Right cardiac atrium (tissue), 5 donors: ENCODE measurements at regions not wholly inside any gene's neighbourhood (a gene's known extent, or its start where the extent isn't known, plus 50 kb on each side); places are given as distances from the start of the nearest gene placed in this dataset.
"Not testable (repeated sequence)": the region's sequence is repeated elsewhere in the genome, so short reads cannot be mapped to it uniquely, and the experiment has no call there.

Source experiments
- ATAC-seq, 2 donors: fragments of 200-7000 bp; cut with Tn5 transposase; one replicate each; pipeline versions ENCODE4 v1.8.0 to v1.9.1; 2020; ENCODE audit warnings: moderate library complexity in 2 of 2, mild to moderate bottlenecking in 1 of 2
- DNase-seq, 3 donors: peaks; one replicate each; pipeline ENCODE4 v3.0.0-alpha.2; 2020
- H3K27ac ChIP-seq: one replicate; pipeline ENCODE4 v1.5.1; 2013; ENCODE audit warnings: mild to moderate bottlenecking, low read length, control low read depth, moderate library complexity
- H3K27me3 ChIP-seq: one replicate; pipeline ENCODE4 v1.6.1; 2013; ENCODE audit not compliant: control insufficient read depth, insufficient read depth
- H3K4me1 ChIP-seq: one replicate; pipeline ENCODE4 v1.6.1; 2013; ENCODE audit warnings: low read length; ENCODE audit not compliant: control insufficient read depth, insufficient read depth
- H3K4me3 ChIP-seq: one replicate; pipeline ENCODE4 v1.5.1; 2013; ENCODE audit warnings: low read length, control low read depth
- H3K9me3 ChIP-seq: one replicate; pipeline ENCODE4 v1.6.1; 2013; ENCODE audit warnings: low read length; ENCODE audit not compliant: control insufficient read depth
- WGBS: extraction: QIAGEN DNeasy Blood & Tissue Kit; methylation state at CpG from one replicate; pipeline ENCODE4 v1.1.7; 2013; 5-methylcytosine and 5-hydroxymethylcytosine counted together
- intact Hi-C, 4 donors: fragments of 100-400 bp; cut with DNase I; formaldehyde crosslinking; loops; one replicate each; pipeline versions ENCODE4 v1.11.0 to v1.14.0; 2022 to 2023
- donor health status: healthy with polysubstance abuse.
- donor health status: DM: no; HTN: yes; CAD: no.
- donor health status: DM: no; HTN: no; CAD: no.
- donor health status: DM: no; HTN: yes; CAD: no; lungs with severe emphysema.
- donor health status: DM: yes; HTN: yes; CAD: no.

DNA sequence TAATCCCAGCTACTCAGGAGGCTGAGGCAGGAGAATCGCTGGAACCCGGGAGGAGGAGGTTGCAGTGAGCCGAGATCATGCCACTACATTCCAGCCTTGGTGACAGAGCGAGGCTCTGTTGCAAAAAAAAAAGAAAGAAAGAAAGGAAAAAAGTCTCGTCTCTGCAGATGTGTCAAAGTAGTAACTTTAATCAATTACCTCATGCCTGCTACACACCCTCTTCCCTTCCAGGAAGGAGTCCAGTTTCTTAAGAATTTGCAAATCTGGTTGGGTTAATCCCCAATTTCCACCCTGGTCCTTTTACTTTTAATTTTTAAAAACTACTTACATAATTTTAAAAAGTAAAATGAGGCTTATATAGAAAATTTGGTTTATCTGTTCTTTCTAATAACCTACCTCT, 234.5 kb upstream of the KITLG start:
- intact Hi-C loops, result no loop called here
- no peaks in the 10 kb centered on the region for H3K9me3 ChIP-seq
- ATAC-seq (no peak), DNase-seq (no peak)
- 68% methylated on average over 5 of the region's 5 CpGs for WGBS
- H3K4me3 ChIP-seq, result no peak overlapping the region
- no peaks in the 10 kb centered on the region for H3K27me3 ChIP-seq
- H3K27ac ChIP-seq, result no peak overlapping the region
- no peaks in the 10 kb centered on the region for H3K4me1 ChIP-seq

DNA sequence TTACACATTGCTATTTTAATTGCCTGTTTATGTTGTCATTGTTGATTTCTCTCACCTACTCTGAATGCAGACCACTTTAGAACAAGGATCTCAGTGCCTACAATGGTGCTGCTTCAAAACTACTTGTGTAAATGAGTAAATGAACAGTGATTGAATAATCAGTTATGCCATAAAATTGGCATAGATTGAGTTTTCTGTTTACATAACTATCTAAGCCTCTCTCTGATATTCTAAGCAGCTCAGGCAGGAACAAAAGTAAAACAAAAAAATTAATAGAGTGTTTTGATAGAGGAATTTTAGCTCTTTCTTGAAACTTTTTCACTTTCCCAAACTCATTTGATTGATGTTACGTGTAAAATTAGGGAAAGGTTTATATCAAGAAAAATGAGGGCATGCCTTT, 232.3 kb upstream of the KITLG start:
- Histone ChIP-seq H3K27me3 (no peaks in the 10 kb centered on the region), H3K9me3 (no peaks in the 10 kb centered on the region), H3K4me3 (no peak overlapping the region), H3K4me1 (no peaks in the 10 kb centered on the region), H3K27ac (no peak overlapping the region)
- WGBS, result 95% methylated on average over 1 of the region's 1 CpG
- no peak for ATAC-seq
- no peak for DNase-seq
- intact Hi-C loops, result no loop called here

- Histone ChIP-seq H3K9me3 (no peaks in the 10 kb centered on the region), H3K27me3 (no peaks in the 10 kb centered on the region), H3K4me3 (no peak overlapping the region), H3K27ac (no peak overlapping the region), H3K4me1 (no peaks in the 10 kb centered on the region)
- WGBS, result 100% methylated on average over 1 of the region's 1 CpG
- ATAC-seq (no peak), DNase-seq (no peak)
- intact Hi-C loops, result no loop called here
Measured at GRCh38 chr12:88810806-88811205, 230.5 kb upstream of the KITLG start.

DNA sequence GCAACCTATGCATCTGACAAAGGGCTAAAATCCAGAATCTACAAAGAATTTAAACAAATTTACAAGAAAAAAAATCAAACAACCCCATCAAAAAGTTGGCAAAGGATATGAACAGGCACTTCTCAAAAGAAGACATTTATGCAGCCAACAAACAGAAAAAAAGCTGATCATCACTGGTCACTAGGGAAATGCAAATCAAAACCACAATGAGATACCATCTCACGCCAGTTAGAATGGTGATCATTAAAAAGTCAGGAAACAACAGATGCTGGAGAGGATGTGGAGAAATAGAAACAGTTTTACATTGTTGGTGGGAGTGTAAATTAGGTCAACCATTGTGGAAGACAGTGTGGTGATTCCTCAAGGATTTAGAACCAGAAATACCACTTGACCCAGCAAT, 229.6 kb upstream of the KITLG start:
- DNase-seq, intact Hi-C loops, H3K9me3 ChIP-seq, H3K4me1 ChIP-seq, ATAC-seq, H3K27me3 ChIP-seq, H3K4me3 ChIP-seq, H3K27ac ChIP-seq: not testable (repeated sequence)
- 59% methylated on average over 1 of the region's 1 CpG for WGBS

- no peak overlapping the region for H3K4me3 ChIP-seq
- 41% methylated on average over 1 of the region's 1 CpG for WGBS
- no peak overlapping the region for H3K27ac ChIP-seq
- H3K4me1 ChIP-seq, result no peaks in the 10 kb centered on the region
- no peak for ATAC-seq
- no peak for DNase-seq
- no peaks in the 10 kb centered on the region for H3K9me3 ChIP-seq
- H3K27me3 ChIP-seq, result no peaks in the 10 kb centered on the region
- intact Hi-C loops, result no loop called here
Measured at GRCh38 chr12:88805692-88806091, 225.4 kb upstream of the KITLG start.

GRCh38 chr12:88805286-88805685, 225.0 kb upstream of the KITLG start:
- WGBS, result 89% methylated on average over 2 of the region's 2 CpGs
- DNase-seq (no peak), ATAC-seq (no peak)
- H3K4me3 ChIP-seq, result no peak overlapping the region
- intact Hi-C loops, result no loop called here
- no peak overlapping the region for H3K27ac ChIP-seq
- H3K9me3 ChIP-seq, result no peaks in the 10 kb centered on the region
- H3K27me3 ChIP-seq, result no peaks in the 10 kb centered on the region
- H3K4me1 ChIP-seq, result no peaks in the 10 kb centered on the region

DNA sequence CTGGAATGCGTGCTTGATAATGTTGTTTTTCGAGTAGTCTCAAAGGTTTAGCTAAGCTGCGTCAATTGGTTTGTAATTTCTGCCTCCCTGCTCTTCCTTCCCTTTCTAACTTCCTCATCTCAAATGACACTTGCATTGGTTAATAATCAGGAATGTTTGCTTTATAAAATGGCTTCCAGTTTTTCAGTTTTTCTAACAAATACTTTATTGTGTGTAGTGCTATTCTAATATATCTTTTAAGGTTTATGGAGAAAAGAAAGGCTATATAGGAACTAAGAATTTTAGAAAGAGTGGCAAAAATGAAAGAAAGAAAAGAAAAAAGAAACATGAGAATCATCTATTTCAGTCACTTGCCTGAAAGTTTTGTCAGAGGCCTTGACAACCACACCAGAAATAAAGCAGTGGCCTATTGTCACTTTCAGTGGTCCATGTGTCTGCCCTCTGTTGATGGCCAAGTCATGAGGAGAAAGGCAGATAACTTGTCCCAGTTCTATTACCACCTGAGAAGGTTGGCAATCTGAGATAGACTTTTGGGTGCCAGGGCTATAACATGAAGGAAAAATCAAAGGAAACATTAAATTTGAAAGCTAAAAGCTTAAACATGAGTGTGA, 221.9 kb upstream of the KITLG start:
- no peaks in the 10 kb centered on the region for H3K9me3 ChIP-seq
- intact Hi-C loops, result no loop called here
- no peak for DNase-seq
- H3K4me3 ChIP-seq, result no peak overlapping the region
- H3K27ac ChIP-seq, result no peak overlapping the region
- 59% methylated on average over 3 of the region's 3 CpGs for WGBS
- no peaks in the 10 kb centered on the region for H3K4me1 ChIP-seq
- ATAC-seq, result no peak
- H3K27me3 ChIP-seq, result no peaks in the 10 kb centered on the region

GRCh38 chr12:88801227-88802095, 221.2 kb upstream of the KITLG start:
- H3K4me3 ChIP-seq, result no peak overlapping the region
- intact Hi-C loops, result no loop called here
- DNase-seq (no peak), ATAC-seq (no peak)
- H3K27me3 ChIP-seq, result no peaks in the 10 kb centered on the region
- WGBS, result 32% methylated on average over 1 of the region's 1 CpG
- no peak overlapping the region for H3K27ac ChIP-seq
- no peaks in the 10 kb centered on the region for H3K9me3 ChIP-seq
- H3K4me1 ChIP-seq, result no peaks in the 10 kb centered on the region

DNA sequence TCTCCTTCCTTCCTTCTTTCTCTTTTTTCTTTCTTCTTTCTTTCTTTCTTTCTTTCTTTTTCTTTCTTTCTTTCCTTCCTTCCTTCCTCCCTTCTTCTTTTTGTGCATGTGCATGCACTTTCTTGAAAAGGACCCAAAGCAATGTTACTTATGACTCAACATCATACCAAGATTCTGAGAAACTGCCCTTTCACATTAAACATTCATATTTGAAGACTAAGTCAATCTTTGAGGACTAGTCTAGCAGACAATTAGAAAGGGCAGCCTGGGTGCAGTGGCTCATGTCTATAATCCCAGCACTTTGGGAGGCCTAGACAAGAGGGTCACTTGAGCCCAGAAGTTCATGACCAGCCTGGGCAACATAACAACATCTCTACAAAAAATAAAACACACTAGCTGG, 212.8 kb upstream of the KITLG start:
- intact Hi-C loops, result no loop called here
- ATAC-seq, result no peak
- no peak for DNase-seq
- Histone ChIP-seq H3K27me3 (no peaks in the 10 kb centered on the region), H3K9me3 (peaks cover 2% of the 10 kb centered on the region), H3K27ac (no peak overlapping the region), H3K4me1 (no peaks in the 10 kb centered on the region), H3K4me3 (no peak overlapping the region)

- Histone ChIP-seq H3K4me3 (no peak overlapping the region), H3K4me1 (no peaks in the 10 kb centered on the region), H3K27ac (no peak overlapping the region), H3K9me3 (peaks cover 2% of the 10 kb centered on the region), H3K27me3 (no peaks in the 10 kb centered on the region)
- intact Hi-C loops, result no loop called here
- 65% methylated on average over 1 of the region's 1 CpG for WGBS
- ATAC-seq, result no peak
- no peak for DNase-seq
Measured at GRCh38 chr12:88790231-88790630, 210.0 kb upstream of the KITLG start.

GRCh38 chr12:88784166-88784565, 203.9 kb upstream of the KITLG start:
- 30% methylated on average over 1 of the region's 1 CpG for WGBS
- H3K27ac ChIP-seq, result no peak overlapping the region
- H3K9me3 ChIP-seq, result no peaks in the 10 kb centered on the region
- no peaks in the 10 kb centered on the region for H3K27me3 ChIP-seq
- DNase-seq (no peak), ATAC-seq (no peak)
- intact Hi-C loops, result no loop called here
- H3K4me3 ChIP-seq, result no peak overlapping the region
- H3K4me1 ChIP-seq, result no peaks in the 10 kb centered on the region
